GM12878 (cell line): ENCODE measurements at regions not wholly inside any gene's neighbourhood (a gene's known extent, or its start where the extent isn't known, plus 50 kb on each side); places are given as distances from the start of the nearest gene placed in this dataset.

Experiments
- ATAC-seq: fragments of 200-7000 bp; cut with Tn5 transposase; 3 replicates; pipeline ENCODE4 v1.9.1; 2020; ENCODE audit warnings: mild to moderate bottlenecking, moderate library complexity
- BruUV-seq: library from RNA; stranded (reverse); fragments of 400-500 nt; replicated peaks from 2 replicates; lab custom pipeline; 2021; lab: Mats Ljungman, UMichigan
- CTCF ChIA-PET: fragments of 300-600 bp; sonication (Branson Sonifier 250); formaldehyde crosslinking; extraction: SDS; loops from one replicate; lab custom pipeline; 2021; ENCODE audit warnings: inconsistent platforms; lab: Yijun Ruan, JAX
- POLR2A ChIA-PET: fragments of 350-600 bp; formaldehyde crosslinking; extraction: SDS; loops from one replicate; lab custom pipeline; 2021; ENCODE audit warnings: inconsistent platforms; lab: Charles Lee
- RAD21 ChIA-PET: fragments of 300-600 bp; sonication (Branson Sonifier 250); formaldehyde crosslinking; loops from one replicate; lab custom pipeline; 2023; ENCODE audit warnings: antibody characterized with exemption; ENCODE audit not compliant: unreplicated experiment; lab: Charles Lee
- SMC1A ChIA-PET: fragments of 300-600 bp; sonication (Branson Sonifier 250); formaldehyde crosslinking; loops from one replicate; lab custom pipeline; 2023; ENCODE audit not compliant: unreplicated experiment, uncharacterized antibody; lab: Charles Lee
- DNase-seq: peaks from one replicate; pipeline ENCODE4 v3.0.0-alpha.2; 2011; ENCODE audit warnings: low read depth, low spot score
- FAIRE-seq: peaks from 3 replicates; lab custom pipeline; 2011; peaks lifted over from hg19 to GRCh38; lab: Jason Lieb, UNC
- H2AFZ ChIP-seq: 2 replicates; pipeline ENCODE4 v1.6.0; 2011; ENCODE audit warnings: low read depth, low read length, control low read depth; ENCODE audit not compliant: control insufficient read depth
- H3K27ac ChIP-seq: 2 replicates; pipeline ENCODE4 v1.5.1; 2011; ENCODE audit warnings: control low read depth; ENCODE audit not compliant: control insufficient read depth, insufficient read depth
- H3K27me3 ChIP-seq, 2 experiments: replicated peaks in 1 of 2; 2 replicates each; pipeline versions ENCODE4 v1.6.0 to v1.6.1; 2011; ENCODE audit warnings: low read length in 1 of 2; ENCODE audit not compliant: control insufficient read depth in 2 of 2, insufficient read depth in 2 of 2
- H3K36me3 ChIP-seq, 2 experiments: 2 replicates each; pipeline ENCODE4 v1.5.1; 2011; ENCODE audit warnings: low read length in 1 of 2; ENCODE audit not compliant: control insufficient read depth in 2 of 2, insufficient read depth in 2 of 2
- H3K4me1 ChIP-seq: 2 replicates; pipeline ENCODE4 v1.6.1; 2011; ENCODE audit warnings: mild to moderate bottlenecking, low read length, moderate library complexity, mixed read lengths; ENCODE audit not compliant: control insufficient read depth, insufficient read depth
- H3K4me2 ChIP-seq: 2 replicates; pipeline ENCODE4 v1.6.0; 2011; ENCODE audit warnings: control low read depth; ENCODE audit not compliant: control insufficient read depth, insufficient read depth
- H3K4me3 ChIP-seq: fragments of 200-600 bp; sonication (generic); 2 replicates; pipeline ENCODE4 v1.5.1; 2016
- H3K79me2 ChIP-seq: 2 replicates; pipeline ENCODE4 v1.6.0; 2011; ENCODE audit warnings: low read length; ENCODE audit not compliant: control insufficient read depth, insufficient read depth
- H3K9ac ChIP-seq: 2 replicates; pipeline ENCODE4 v1.8.0; 2011; ENCODE audit warnings: low read length, control low read depth, mixed read lengths; ENCODE audit not compliant: control insufficient read depth, insufficient read depth
- H3K9me3 ChIP-seq: replicated peaks from 3 replicates; pipeline ENCODE4 v1.5.1; 2011; ENCODE audit warnings: mild to moderate bottlenecking, low read length; ENCODE audit not compliant: control insufficient read depth, insufficient read depth
- H4K20me1 ChIP-seq: 2 replicates; pipeline ENCODE4 v1.6.0; 2011; ENCODE audit not compliant: control insufficient read depth, insufficient read depth
- CREB1 ChIP-seq: IDR thresholded peaks from 2 replicates; pipeline ENCODE4 v1.6.1; 2012; ENCODE audit warnings: low read depth, mild to moderate bottlenecking, inconsistent platforms
- DPF2 ChIP-seq: fragments of 450-650 bp; IDR thresholded peaks from 2 replicates; pipeline ENCODE4 v1.6.1; 2017; ENCODE audit warnings: mild to moderate bottlenecking
- EGR1 ChIP-seq, 2 experiments: IDR thresholded peaks; 1 replicate in 1 of 2; 2 replicates in 1 of 2; pipeline ENCODE4 v1.6.1; 2011 to 2012; ENCODE audit warnings: low read depth in 2 of 2, low read length in 2 of 2, borderline replicate concordance in 1 of 2, mild to moderate bottlenecking in 1 of 2, moderate library complexity in 1 of 2
- ESRRA ChIP-seq: IDR thresholded peaks from 2 replicates; pipeline ENCODE4 v1.6.1; 2012; ENCODE audit warnings: mild to moderate bottlenecking, low read length, improper control_type of control experiment
- FOXK2 ChIP-seq: fragments of 450-650 bp; IDR thresholded peaks from 2 replicates; pipeline ENCODE4 v1.6.1; 2017; ENCODE audit warnings: mild to moderate bottlenecking, moderate library complexity
- MLLT1 ChIP-seq: fragments of 450-650 bp; IDR thresholded peaks from 2 replicates; pipeline ENCODE4 v1.6.1; 2016; ENCODE audit warnings: mild to moderate bottlenecking
- RB1 ChIP-seq: fragments of 450-650 bp; formaldehyde crosslinking; IDR thresholded peaks from 2 replicates; pipeline ENCODE4 v1.6.1; 2017; ENCODE audit warnings: mild to moderate bottlenecking, borderline replicate concordance
- RELB ChIP-seq: fragments of 450-650 bp; IDR thresholded peaks from 2 replicates; pipeline ENCODE4 v1.6.1; 2017; ENCODE audit warnings: low read depth, mild to moderate bottlenecking, moderate library complexity
- RUNX3 ChIP-seq: IDR thresholded peaks from 2 replicates; pipeline ENCODE4 v1.6.1; 2012; ENCODE audit warnings: low read length, inconsistent platforms
- SP1 ChIP-seq: IDR thresholded peaks from one replicate; pipeline ENCODE4 v1.6.1; 2011; ENCODE audit warnings: low read depth, low read length
- SUZ12 ChIP-seq: fragments of 200-600 bp; sonication (generic); IDR thresholded peaks from one replicate; pipeline ENCODE4 v1.6.1; 2018; ENCODE audit warnings: antibody characterized with exemption, mild to moderate bottlenecking; ENCODE audit not compliant: unreplicated experiment
- ZNF217 ChIP-seq: fragments of 450-650 bp; IDR thresholded peaks from 2 replicates; pipeline ENCODE4 v1.6.1; 2017; ENCODE audit warnings: antibody characterized with exemption, mild to moderate bottlenecking
- WGBS: methylation state at CpG from one replicate; pipeline ENCODE4 v1.1.6; 2016; ENCODE audit warnings: low lambda C conversion rate; ENCODE audit not compliant: insufficient replicate concordance, insufficient coverage; ENCODE audit errors: missing lambda C conversion rate; 5-methylcytosine and 5-hydroxymethylcytosine counted together
- in situ Hi-C: fragments of 300-500 bp; cut with MboI; formaldehyde crosslinking; loops from 9 replicates; pipeline ENCODE4 v1.14.3; 2018; ENCODE audit warnings: mixed read lengths
- intact Hi-C: fragments of 100-400 bp; cut with micrococcal nuclease; formaldehyde crosslinking; loops from one replicate; pipeline ENCODE4 v1.14.2; 2022; ENCODE audit not compliant: unreplicated experiment
- TF ChIP-seq, protein P1 (sequence below): IDR thresholded peaks from 2 replicates; pipeline ENCODE4 v1.6.1; 2012; ENCODE audit warnings: low read depth, low read length, improper control_type of control experiment

DNA sequence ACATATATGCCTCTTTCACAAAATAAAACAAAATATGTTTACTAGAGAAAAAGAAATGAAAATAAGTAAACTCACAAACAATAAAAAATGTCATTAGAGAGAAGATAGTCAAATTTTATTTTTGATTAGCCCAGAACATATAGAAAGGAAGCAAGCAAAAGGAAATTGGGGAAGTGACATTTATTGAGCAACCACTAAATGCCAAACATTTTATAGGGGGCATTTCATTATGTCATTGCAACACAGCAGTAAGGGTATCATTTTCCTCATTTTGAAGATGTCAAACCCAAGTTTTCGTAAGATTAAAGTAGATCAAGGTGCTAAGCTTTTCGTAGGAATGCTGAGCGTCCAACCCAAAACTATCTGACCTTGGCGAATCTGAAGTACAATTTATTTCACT, 1331.5 kb upstream of the PABPC4L start:
- Histone ChIP-seq H3K9me3 (no peaks in the 10 kb centered on the region), H3K27me3 (no peaks in the 10 kb centered on the region), H3K4me3 (no peak overlapping the region), H3K27ac (no peak overlapping the region), H3K9ac (no peak overlapping the region), H4K20me1 (no peaks in the 10 kb centered on the region), H2AFZ (no peak overlapping the region), H3K4me1 (no peaks in the 10 kb centered on the region), H3K4me2 (no peak overlapping the region), H3K79me2 (no peaks in the 10 kb centered on the region), H3K36me3 (no peaks in the 10 kb centered on the region)
- ATAC-seq (no peak), FAIRE-seq (no peak), DNase-seq (no peak)
- ChIA-PET RAD21 (no interaction called here), SMC1A (no interaction called here), CTCF (no interaction called here), POLR2A (no interaction called here)
- intact Hi-C loops (no loop called here), in situ Hi-C loops (no loop called here)
- TF ChIP-seq MLLT1: no peak
- no peak for TF ChIP-seq EGR1 (IDR thresholded peaks at IDR 0.05; ENCODE audit: borderline replicate concordance in 1 of 2, low read depth in 2 of 2, low read length in 2 of 2)
- TF ChIP-seq, protein P1, sequence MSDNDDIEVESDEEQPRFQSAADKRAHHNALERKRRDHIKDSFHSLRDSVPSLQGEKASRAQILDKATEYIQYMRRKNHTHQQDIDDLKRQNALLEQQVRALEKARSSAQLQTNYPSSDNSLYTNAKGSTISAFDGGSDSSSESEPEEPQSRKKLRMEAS: no peak
- TF ChIP-seq ZNF217: no peak
- TF ChIP-seq DPF2: no peak
- no peak for TF ChIP-seq ESRRA
- no peak for TF ChIP-seq FOXK2
- no peak for TF ChIP-seq RB1
- TF ChIP-seq SUZ12: no peak
- no peak for TF ChIP-seq RUNX3
- no peak for TF ChIP-seq SP1
- TF ChIP-seq CREB1: no peak
- TF ChIP-seq RELB: no peak
- WGBS: 3% methylated on average over 4 of the region's 4 CpGs
- no TSS peak for BruUV-seq
